VCaP (cell line): ENCODE measurements at regions not wholly inside any gene's neighbourhood (a gene's known extent, or its start where the extent isn't known, plus 50 kb on each side); places are given as distances from the start of the nearest gene placed in this dataset.
"Not testable (repeated sequence)": the region's sequence is repeated elsewhere in the genome, so short reads cannot be mapped to it uniquely, and the experiment has no call there.

Experiments used
- H3K27ac ChIP-seq: fragments of 450-650 bp; 2 replicates; pipeline ENCODE4 v1.5.1; 2017
- TF ChIP-seq, protein P1 (sequence below): fragments of 450-650 bp; conservative IDR thresholded peaks from 2 replicates; pipeline ENCODE4 v1.5.1; 2017; ENCODE audit warnings: mild to moderate bottlenecking, moderate library complexity

DNA sequence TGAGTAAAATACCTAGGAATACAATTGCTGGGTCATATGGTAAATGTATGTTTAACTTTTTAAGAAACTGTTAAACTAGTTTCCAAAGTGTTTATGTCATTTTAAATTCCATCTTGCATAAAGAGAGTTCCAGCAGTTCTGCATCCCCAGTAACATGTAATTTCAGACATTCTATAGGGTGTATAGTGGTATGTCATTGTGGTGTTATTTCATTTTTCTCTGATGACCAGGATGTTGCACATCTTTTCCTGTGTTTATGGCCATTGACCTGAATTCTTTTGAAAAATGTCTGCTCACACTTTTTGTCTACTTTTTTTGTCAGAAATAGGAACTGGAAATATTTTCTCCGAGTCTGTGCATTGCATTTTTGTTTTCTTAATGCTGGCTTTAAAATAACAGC is 128.9 kb downstream of the TMEM200A start:
- TF ChIP-seq, protein P1, sequence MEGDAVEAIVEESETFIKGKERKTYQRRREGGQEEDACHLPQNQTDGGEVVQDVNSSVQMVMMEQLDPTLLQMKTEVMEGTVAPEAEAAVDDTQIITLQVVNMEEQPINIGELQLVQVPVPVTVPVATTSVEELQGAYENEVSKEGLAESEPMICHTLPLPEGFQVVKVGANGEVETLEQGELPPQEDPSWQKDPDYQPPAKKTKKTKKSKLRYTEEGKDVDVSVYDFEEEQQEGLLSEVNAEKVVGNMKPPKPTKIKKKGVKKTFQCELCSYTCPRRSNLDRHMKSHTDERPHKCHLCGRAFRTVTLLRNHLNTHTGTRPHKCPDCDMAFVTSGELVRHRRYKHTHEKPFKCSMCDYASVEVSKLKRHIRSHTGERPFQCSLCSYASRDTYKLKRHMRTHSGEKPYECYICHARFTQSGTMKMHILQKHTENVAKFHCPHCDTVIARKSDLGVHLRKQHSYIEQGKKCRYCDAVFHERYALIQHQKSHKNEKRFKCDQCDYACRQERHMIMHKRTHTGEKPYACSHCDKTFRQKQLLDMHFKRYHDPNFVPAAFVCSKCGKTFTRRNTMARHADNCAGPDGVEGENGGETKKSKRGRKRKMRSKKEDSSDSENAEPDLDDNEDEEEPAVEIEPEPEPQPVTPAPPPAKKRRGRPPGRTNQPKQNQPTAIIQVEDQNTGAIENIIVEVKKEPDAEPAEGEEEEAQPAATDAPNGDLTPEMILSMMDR, result no peak
- H3K27ac ChIP-seq, result no peak overlapping the region

DNA sequence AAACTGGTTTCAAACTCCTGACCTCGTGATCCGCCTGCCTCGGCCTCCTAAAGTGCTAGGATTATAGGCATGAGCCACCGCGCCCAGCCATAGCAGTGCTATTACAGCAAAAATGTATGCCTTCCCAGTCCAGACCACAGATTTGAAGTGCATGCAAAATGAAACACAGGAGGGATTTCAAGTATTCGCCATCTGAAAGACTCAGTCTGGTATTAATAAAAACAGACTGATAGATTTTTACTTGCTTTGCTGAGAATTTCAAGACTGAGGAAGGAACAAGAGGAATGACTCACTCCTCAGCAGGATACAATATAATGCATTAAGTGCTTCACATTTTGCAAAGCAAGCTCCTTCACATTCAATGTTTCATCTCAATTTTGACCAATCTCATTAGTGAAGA is 134.9 kb downstream of the TMEM200A start:
- TF ChIP-seq, protein P1, result no peak
- no peak overlapping the region for H3K27ac ChIP-seq

DNA sequence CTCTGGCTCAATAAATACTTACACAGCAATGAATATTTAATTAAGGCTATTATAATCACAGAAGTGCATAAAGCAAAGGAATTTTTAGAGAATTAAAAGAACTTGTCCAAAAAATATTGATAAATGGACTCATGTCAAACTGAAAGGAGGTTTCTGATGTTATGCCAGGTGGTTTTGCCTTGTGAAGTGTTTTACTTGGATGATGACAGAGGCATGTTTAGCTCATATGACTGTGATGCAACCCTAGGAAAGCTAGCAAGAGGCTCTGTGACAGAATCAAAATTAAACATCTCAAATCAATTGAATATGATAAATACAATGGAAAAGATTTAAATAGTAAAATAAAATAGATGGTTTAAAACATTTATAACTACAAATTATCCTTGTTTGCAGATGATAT is 137.3 kb downstream of the TMEM200A start:
- H3K27ac ChIP-seq, result no peak overlapping the region
- TF ChIP-seq, protein P1, result no peak

DNA sequence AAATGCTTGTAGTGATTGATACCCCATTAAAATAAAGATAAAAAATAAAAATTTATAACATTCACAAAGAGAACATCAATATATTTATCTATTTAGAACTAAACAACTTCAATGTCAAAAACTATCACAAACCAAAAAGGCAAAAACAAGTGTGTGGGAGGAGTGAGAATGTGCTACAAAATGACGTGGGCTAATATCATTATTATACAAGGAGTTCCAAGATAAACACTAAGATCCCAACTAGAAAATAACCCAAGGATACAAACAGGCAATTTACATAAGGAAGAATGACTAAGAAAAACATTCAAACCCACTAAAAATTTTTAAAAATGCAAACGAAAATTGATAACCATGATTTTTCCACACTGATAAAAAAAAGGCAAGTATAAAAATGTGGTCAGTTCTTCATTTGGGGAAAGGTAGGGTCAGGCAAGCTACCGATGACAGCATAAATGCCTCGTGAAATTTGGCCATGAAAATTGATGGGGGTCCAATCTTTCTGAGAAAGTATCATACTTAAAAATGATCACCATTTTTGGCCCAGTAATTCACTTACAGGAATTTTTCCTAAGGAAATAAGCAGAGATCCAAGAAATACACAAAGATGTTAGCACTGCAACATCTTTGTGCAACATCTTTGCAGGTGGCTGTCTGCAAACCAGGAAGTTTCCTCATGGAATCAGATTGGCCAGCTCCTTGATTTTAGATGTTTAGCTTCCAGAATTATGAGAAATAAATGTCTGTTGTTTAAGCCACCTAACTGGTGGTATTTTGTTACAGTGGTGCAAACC is 140.2 kb downstream of the TMEM200A start:
- H3K27ac ChIP-seq, result no peak overlapping the region
- TF ChIP-seq, protein P1, result no peak

DNA sequence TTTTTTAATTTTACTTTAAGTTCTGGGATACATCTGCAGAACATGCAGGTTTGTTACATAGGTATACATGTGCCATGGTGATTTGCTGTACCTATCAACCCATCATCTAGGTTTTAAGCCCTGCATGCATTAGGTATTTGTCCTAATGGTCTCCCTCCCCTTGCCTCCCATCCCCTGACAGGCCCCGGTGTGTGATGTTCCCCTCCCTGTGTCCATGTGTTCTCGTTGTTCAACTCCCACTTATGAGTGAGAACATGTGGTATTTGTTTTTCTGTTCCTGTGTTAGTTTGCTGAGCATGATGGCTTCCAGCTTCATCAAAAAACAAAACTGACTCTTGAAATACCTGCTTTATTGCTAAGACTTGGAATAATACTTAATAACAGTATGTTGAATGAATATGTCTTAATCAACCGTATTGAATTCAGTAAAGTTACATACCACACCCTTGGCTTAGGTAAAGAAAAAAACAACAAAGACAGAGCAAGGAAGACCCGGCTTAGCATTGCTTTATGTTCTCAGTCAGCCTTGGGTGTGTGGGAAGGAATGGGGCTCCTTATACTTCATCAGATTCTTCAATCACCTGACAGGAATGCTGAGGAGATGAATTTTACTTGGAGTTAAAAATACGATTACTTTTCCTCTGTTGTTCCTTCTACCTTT is 141.3 kb downstream of the TMEM200A start:
- not testable (repeated sequence) for H3K27ac ChIP-seq

DNA sequence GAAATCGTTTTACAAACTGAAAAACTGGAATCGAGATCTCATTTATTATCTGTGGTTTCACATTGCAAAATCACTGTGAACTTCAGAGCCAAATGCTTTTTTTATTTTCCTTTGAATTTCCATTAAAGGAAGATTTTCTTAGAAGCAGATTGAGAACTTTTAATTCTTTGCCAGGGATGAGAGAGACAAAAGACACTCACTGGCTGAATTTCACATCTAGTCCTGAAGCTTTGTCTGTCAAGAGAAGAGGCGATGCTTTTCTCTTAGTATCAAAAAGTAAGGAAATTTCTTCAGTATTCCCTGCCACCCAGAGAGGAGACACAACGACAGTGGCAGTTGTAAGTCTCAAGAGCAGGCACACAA is 141.8 kb downstream of the TMEM200A start:
- no peak overlapping the region for H3K27ac ChIP-seq
- TF ChIP-seq, protein P1, result no peak

DNA sequence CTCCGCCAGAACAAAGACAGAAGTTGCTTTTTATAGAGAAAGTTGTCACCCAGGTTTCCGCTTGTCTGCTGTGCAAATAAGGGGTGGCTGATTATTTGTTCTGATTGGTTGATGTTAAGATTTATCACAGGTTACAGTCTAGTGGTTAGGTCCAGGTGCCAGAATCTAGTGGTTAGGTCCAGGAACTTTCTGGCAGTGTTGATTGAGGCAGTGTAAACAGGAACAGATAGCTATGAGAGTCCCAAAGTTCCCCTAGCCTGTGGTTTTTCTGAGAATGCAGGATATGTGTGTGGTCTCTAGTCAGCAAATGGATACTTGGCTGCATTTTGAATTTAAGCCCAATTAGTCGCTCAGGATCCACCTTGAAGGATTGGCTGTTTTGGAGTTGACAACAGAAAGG is 148.0 kb downstream of the TMEM200A start:
- TF ChIP-seq, protein P1, result no peak
- H3K27ac ChIP-seq, result no peak overlapping the region

DNA sequence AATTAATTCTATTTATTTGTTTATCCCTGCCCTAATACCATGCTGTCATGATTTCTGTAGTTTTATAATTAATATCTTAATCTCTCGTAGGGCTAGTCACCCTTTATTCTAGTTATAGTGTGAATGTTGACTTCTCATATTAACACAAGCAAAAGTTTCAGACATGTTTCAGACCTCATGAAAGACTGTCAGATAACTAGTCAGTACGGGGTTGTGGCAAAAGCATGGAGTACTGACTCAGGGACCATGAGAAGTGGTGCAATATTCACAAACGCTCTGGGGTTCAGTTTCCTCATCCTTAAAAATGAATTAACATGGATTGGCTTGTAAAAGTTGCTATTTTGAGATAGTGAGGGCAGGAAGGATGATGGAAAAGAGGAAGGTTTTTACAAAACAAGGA is 148.9 kb downstream of the TMEM200A start:
- TF ChIP-seq, protein P1, result no peak
- no peak overlapping the region for H3K27ac ChIP-seq
